Tibial artery (tissue), 4 donors: ENCODE measurements at regions not wholly inside any gene's neighbourhood (a gene's known extent, or its start where the extent isn't known, plus 50 kb on each side); places are given as distances from the start of the nearest gene placed in this dataset.

ENCODE experiments used
- DNase-seq, 2 donors: peaks; one replicate each; pipeline ENCODE4 v3.0.0-alpha.2; 2019
- H3K27ac ChIP-seq, 2 donors: fragments of 200-600 bp; sonication (generic) in 1 of 2; 1 replicate in 1 of 2; 2 replicates in 1 of 2; pipeline ENCODE4 v1.5.1; 2018 to 2019; ENCODE audit warnings: mild to moderate bottlenecking in 1 of 2
- H3K27me3 ChIP-seq, 2 donors: fragments of 200-600 bp; sonication (generic) in 1 of 2; one replicate each; pipeline versions ENCODE4 v1.5.1 to v1.6.0; 2016 to 2019
- H3K36me3 ChIP-seq, 3 donors: fragments of 200-600 bp; sonication (generic) in 2 of 3; one replicate each; pipeline ENCODE4 v1.5.1; 2016 to 2019; ENCODE audit warnings: mild to moderate bottlenecking in 2 of 3
- H3K4me1 ChIP-seq, 4 donors: fragments of 200-600 bp; sonication (generic) in 2 of 4; 1 replicate in 3 of 4; 2 replicates in 1 of 4; pipeline ENCODE4 v1.5.1; 2016 to 2019
- H3K4me3 ChIP-seq, 2 donors: fragments of 200-600 bp; sonication (generic) in 1 of 2; 1 replicate in 1 of 2; 2 replicates in 1 of 2; pipeline ENCODE4 v1.5.1; 2018 to 2019; ENCODE audit warnings: mild to moderate bottlenecking in 2 of 2
- H3K9me3 ChIP-seq, 3 donors: fragments of 200-600 bp; sonication (generic) in 1 of 3; one replicate each; pipeline ENCODE4 v1.5.1; 2016 to 2019
- CTCF ChIP-seq, 2 experiments: fragments of 200-600 bp in 1 of 2; fragments of 450-650 bp in 1 of 2; IDR thresholded peaks; one replicate each; pipeline ENCODE4 v1.5.1; 2017 to 2019; ENCODE audit warnings: antibody characterized with exemption in 2 of 2, mild to moderate bottlenecking in 1 of 2, moderate library complexity in 1 of 2
- intact Hi-C: fragments of 100-400 bp; cut with DNase I; formaldehyde crosslinking; loops from one replicate; pipeline ENCODE4 v1.15.0; 2023; ENCODE audit warnings: low total_unique reads

- H3K27me3 ChIP-seq, result no peaks in the 10 kb centered on the region
- TF ChIP-seq CTCF (IDR thresholded peaks at IDR 0.05), result no peak
- H3K27ac ChIP-seq, result no peak overlapping the region
- no peaks in the 10 kb centered on the region for H3K9me3 ChIP-seq
- no peak overlapping the region for H3K4me3 ChIP-seq
- intact Hi-C loops, result no loop called here
- H3K36me3 ChIP-seq, result no peaks in the 10 kb centered on the region
- H3K4me1 ChIP-seq, result peaks cover 0 to 17% (median 13%) of the 10 kb centered on the region in 4 donors
- no peak for DNase-seq
Measured at GRCh38 chr10:43881657-43882056, 233.0 kb upstream of the ZNF32 start.

- peaks cover 0 to 22% (median 13%) of the 10 kb centered on the region in 4 donors for H3K4me1 ChIP-seq
- intact Hi-C loops, result no loop called here
Measured at GRCh38 chr10:43880160-43880559, 231.5 kb upstream of the ZNF32 start.

DNA sequence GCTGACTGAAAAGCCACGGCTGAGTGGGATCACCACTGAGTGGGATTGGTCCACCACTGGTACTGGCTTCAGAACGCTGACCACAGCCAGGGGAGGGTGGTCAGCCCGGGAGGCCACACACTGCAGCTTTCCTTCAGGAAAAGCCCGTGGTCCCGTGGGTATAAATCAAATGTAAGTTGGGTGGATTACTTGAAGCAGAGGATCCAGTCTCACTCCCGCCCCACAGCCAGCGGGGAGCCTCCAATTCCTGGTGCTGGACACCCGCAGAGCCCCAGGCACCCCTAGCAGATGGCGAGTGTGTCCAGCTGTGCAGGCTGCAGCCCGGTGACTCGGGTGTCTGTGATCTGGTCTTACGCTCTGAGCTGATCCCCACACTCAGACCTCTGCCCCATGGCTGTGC, 231.1 kb upstream of the ZNF32 start:
- no peak overlapping the region for H3K27ac ChIP-seq
- peak in 1 of 2 donors; percentile 13 for DNase-seq

More at GRCh38 chr10:43880160-43880559, 231.5 kb upstream of the ZNF32 start:
- Histone ChIP-seq H3K4me3 (no peak overlapping the region), H3K27me3 (no peaks in the 10 kb centered on the region), H3K9me3 (no peaks in the 10 kb centered on the region), H3K36me3 (no peaks in the 10 kb centered on the region), H3K27ac (no peak overlapping the region)
- DNase-seq, result peak in 1 of 2 donors; percentile 9
- TF ChIP-seq CTCF (IDR thresholded peaks at IDR 0.05), result no peak

DNA sequence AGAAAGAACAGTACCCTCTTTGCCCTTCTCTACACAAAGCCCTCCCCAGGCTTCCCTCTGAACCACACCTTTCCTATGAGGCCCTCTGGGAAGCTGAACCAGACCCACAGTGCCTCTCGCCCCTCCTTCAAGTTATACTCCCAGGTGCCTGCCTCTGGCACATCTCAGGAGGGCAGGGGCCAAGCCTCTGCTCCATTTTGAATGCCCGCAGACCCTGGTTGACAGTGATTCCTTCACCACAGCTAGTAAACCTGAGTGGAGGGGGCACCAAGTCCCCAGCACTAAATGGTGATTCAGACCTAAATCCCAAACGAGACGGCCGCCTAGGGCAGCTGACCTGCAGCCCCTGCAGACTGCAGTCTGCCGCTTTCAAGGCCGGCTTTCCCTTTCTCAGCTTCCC, 230.5 kb upstream of the ZNF32 start:
- intact Hi-C loops, result no loop called here
- H3K4me3 ChIP-seq, result no peak overlapping the region
- H3K27me3 ChIP-seq, result no peaks in the 10 kb centered on the region
- no peaks in the 10 kb centered on the region for H3K9me3 ChIP-seq
- no peak for TF ChIP-seq CTCF (IDR thresholded peaks at IDR 0.05)
- H3K4me1 ChIP-seq, result peaks cover 0 to 22% (median 13%) of the 10 kb centered on the region in 4 donors
- H3K36me3 ChIP-seq, result no peaks in the 10 kb centered on the region
- peak overlapping the region; percentile 42 to 47 for H3K27ac ChIP-seq
- no peak for DNase-seq

More for the DNA sequence above, 231.1 kb upstream of the ZNF32 start:
- intact Hi-C loops, result no loop called here
- no peak for TF ChIP-seq CTCF (IDR thresholded peaks at IDR 0.05)
- no peaks in the 10 kb centered on the region for H3K36me3 ChIP-seq
- no peaks in the 10 kb centered on the region for H3K9me3 ChIP-seq
- H3K4me1 ChIP-seq, result peaks cover 0 to 22% (median 13%) of the 10 kb centered on the region in 4 donors
- no peaks in the 10 kb centered on the region for H3K27me3 ChIP-seq
- H3K4me3 ChIP-seq, result no peak overlapping the region

DNA sequence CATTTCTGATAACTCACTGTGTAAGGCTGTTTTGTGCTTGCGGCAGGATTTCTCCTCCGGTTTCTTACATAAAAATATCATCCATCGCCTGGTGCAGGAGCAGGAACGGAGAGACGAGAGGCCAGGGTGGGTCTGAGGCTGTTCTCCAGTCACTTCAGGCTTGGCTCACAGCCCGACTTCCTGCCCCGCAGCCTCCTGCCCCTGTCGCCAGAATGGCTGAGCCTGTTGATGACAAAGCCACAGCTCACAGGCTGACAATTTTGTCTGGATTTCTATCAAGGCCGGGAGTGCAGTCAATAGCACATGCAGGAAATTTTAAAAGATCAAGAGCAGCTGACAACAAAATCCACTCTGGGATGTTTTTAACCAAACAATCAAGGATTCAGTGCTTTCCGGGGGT, 229.7 kb upstream of the ZNF32 start:
- no peak overlapping the region for H3K4me3 ChIP-seq
- H3K4me1 ChIP-seq, result peaks cover 0 to 22% (median 13%) of the 10 kb centered on the region in 4 donors
- peak overlapping the region; percentile 42 to 47 for H3K27ac ChIP-seq
- no peaks in the 10 kb centered on the region for H3K36me3 ChIP-seq
- no peaks in the 10 kb centered on the region for H3K9me3 ChIP-seq
- TF ChIP-seq CTCF (IDR thresholded peaks at IDR 0.05), result no peak
- no peaks in the 10 kb centered on the region for H3K27me3 ChIP-seq
- intact Hi-C loops, result no loop called here
- peak in 1 of 2 donors; percentile 77 for DNase-seq

- Histone ChIP-seq H3K4me3 (no peak overlapping the region), H3K36me3 (no peaks in the 10 kb centered on the region), H3K27me3 (no peaks in the 10 kb centered on the region), H3K4me1 (peaks cover 0 to 22% (median 13%) of the 10 kb centered on the region in 4 donors), H3K27ac (no peak overlapping the region), H3K9me3 (no peaks in the 10 kb centered on the region)
- TF ChIP-seq CTCF (IDR thresholded peaks at IDR 0.05), result no peak
- DNase-seq, result no peak
- intact Hi-C loops, result no loop called here
Measured at GRCh38 chr10:43876976-43877375, 228.3 kb upstream of the ZNF32 start.
